Trophoblast cell (in vitro differentiated cells and primary cell): ENCODE measurements at regions not wholly inside any gene's neighbourhood (a gene's known extent, or its start where the extent isn't known, plus 50 kb on each side); places are given as distances from the start of the nearest gene placed in this dataset.
A peak's percentile ranks its signal among the peaks of the same experiment; 100 is the strongest.

ENCODE experiments used
- DNase-seq, 2 donors: peaks; one replicate each; pipeline ENCODE4 v3.0.0-alpha.2; 2016
- H2AFZ ChIP-seq: 2 replicates; pipeline ENCODE4 v1.6.1; 2013; ENCODE audit warnings: low read length, moderate library complexity, mild to moderate bottlenecking; ENCODE audit not compliant: insufficient read depth, poor library complexity
- H2AK5ac ChIP-seq: 2 replicates; pipeline ENCODE4 v1.6.1; 2013; ENCODE audit warnings: mild to moderate bottlenecking, low read length
- H2BK120ac ChIP-seq: 2 replicates; pipeline ENCODE4 v1.6.1; 2013; ENCODE audit warnings: low read length, mild to moderate bottlenecking, moderate library complexity; ENCODE audit not compliant: insufficient read depth, poor library complexity
- H2BK12ac ChIP-seq: 2 replicates; pipeline ENCODE4 v1.6.1; 2013; ENCODE audit warnings: mild to moderate bottlenecking, low read length, moderate library complexity
- H2BK5ac ChIP-seq: 2 replicates; pipeline ENCODE4 v1.6.1; 2013; ENCODE audit warnings: low read length, low read depth, moderate library complexity, mild to moderate bottlenecking; ENCODE audit not compliant: poor library complexity
- H3K14ac ChIP-seq: 2 replicates; pipeline ENCODE4 v1.6.1; 2013; ENCODE audit warnings: mild to moderate bottlenecking, low read length
- H3K18ac ChIP-seq: 2 replicates; pipeline ENCODE4 v1.6.1; 2013; ENCODE audit warnings: mild to moderate bottlenecking, low read length
- H3K23ac ChIP-seq: 2 replicates; pipeline ENCODE4 v1.6.1; 2013; ENCODE audit warnings: low read length
- H3K27ac ChIP-seq: 2 replicates; pipeline ENCODE4 v1.5.1; 2013; ENCODE audit warnings: low read depth, mild to moderate bottlenecking, inconsistent platforms, low read length, moderate library complexity
- H3K27me3 ChIP-seq: 2 replicates; pipeline ENCODE4 v1.6.1; 2013; ENCODE audit warnings: inconsistent platforms, mild to moderate bottlenecking, low read length, moderate library complexity; ENCODE audit not compliant: insufficient read depth
- H3K36me3 ChIP-seq, 2 experiments: 1 replicate in 1 of 2; 2 replicates in 1 of 2; pipeline ENCODE4 v1.6.1; 2013; ENCODE audit warnings: low read length in 2 of 2, mild to moderate bottlenecking in 2 of 2, moderate library complexity in 1 of 2; ENCODE audit not compliant: insufficient read depth in 2 of 2, control insufficient read depth in 1 of 2
- H3K4ac ChIP-seq: 2 replicates; pipeline ENCODE4 v1.6.1; 2013; ENCODE audit warnings: low read depth, mild to moderate bottlenecking, low read length, moderate library complexity
- H3K4me1 ChIP-seq, 2 experiments: 1 replicate in 1 of 2; 2 replicates in 1 of 2; pipeline ENCODE4 v1.6.1; 2013; ENCODE audit warnings: low read length in 2 of 2, mild to moderate bottlenecking in 2 of 2, moderate library complexity in 1 of 2; ENCODE audit not compliant: insufficient read depth in 2 of 2, control insufficient read depth in 1 of 2
- H3K4me2 ChIP-seq: 2 replicates; pipeline ENCODE4 v1.6.1; 2013; ENCODE audit warnings: inconsistent platforms, mild to moderate bottlenecking, low read length, moderate library complexity
- H3K4me3 ChIP-seq: 2 replicates; pipeline ENCODE4 v1.5.1; 2013; ENCODE audit warnings: mild to moderate bottlenecking, low read depth, low read length, inconsistent platforms
- H3K79me1 ChIP-seq: one replicate; pipeline ENCODE4 v1.6.1; 2013; ENCODE audit warnings: low read length
- H3K79me2 ChIP-seq: 2 replicates; pipeline ENCODE4 v1.6.1; 2013; ENCODE audit warnings: low read length, mild to moderate bottlenecking; ENCODE audit not compliant: control insufficient read depth, insufficient read depth, poor library complexity
- H3K9ac ChIP-seq: 2 replicates; pipeline ENCODE4 v1.6.1; 2013; ENCODE audit warnings: mild to moderate bottlenecking, low read length
- H3K9me3 ChIP-seq: 2 replicates; pipeline ENCODE4 v1.6.1; 2013; ENCODE audit warnings: low read depth, mild to moderate bottlenecking, control low read depth, inconsistent platforms, low read length; ENCODE audit not compliant: insufficient read depth
- H4K12ac ChIP-seq: 2 replicates; pipeline ENCODE4 v1.6.1; 2013; ENCODE audit warnings: low read depth, mild to moderate bottlenecking, low read length, moderate library complexity
- H4K8ac ChIP-seq: 2 replicates; pipeline ENCODE4 v1.6.1; 2013; ENCODE audit warnings: low read depth, mild to moderate bottlenecking, low read length, moderate library complexity
- H4K91ac ChIP-seq: one replicate; pipeline ENCODE4 v1.6.1; 2013; ENCODE audit warnings: low read depth, mild to moderate bottlenecking, low read length, moderate library complexity
- WGBS: extraction: QIAGEN DNeasy Blood & Tissue Kit; methylation state at CpG from one replicate; pipeline ENCODE4 v1.1.7; 2013; ENCODE audit warnings: missing lambda C conversion rate; ENCODE audit not compliant: insufficient read length, insufficient coverage; ENCODE audit errors: extremely low coverage; 5-methylcytosine and 5-hydroxymethylcytosine counted together

DNA sequence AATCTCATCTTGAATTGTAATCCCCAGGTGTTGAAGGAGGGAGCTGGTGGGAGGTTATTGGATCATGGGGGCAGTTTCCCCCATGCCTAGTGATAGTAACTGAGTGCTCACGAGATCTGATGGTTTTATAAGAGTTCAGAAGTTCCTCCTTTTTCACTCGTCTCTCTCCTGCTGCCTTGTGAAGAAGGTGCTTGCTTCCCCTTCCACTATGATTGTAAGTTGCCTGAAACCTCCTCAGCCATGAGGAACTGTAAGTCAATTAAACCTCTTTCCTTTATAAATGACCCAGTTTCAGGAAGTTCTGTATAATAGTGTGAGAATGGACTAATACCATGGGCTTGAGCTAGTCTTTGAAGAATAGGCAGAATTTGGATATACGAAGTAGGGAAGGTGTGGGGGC is 113.9 kb downstream of the RIN2 start:
- no peak overlapping the region for H2AFZ ChIP-seq
- H3K27me3 ChIP-seq, result no peaks in the 10 kb centered on the region
- no peak overlapping the region for H2AK5ac ChIP-seq
- H4K12ac ChIP-seq, result no peak overlapping the region
- peaks cover 3% of the 10 kb centered on the region for H3K79me1 ChIP-seq
- H3K4me1 ChIP-seq, result peaks cover 0 to 3% of the 10 kb centered on the region in 2 experiments
- H4K91ac ChIP-seq, result no peak overlapping the region
- no peak overlapping the region for H2BK5ac ChIP-seq
- no peaks in the 10 kb centered on the region for H3K79me2 ChIP-seq
- H3K9me3 ChIP-seq, result peaks cover 1% of the 10 kb centered on the region
- no peak overlapping the region for H3K4me3 ChIP-seq
- no peak overlapping the region for H2BK120ac ChIP-seq
- H3K18ac ChIP-seq, result no peak overlapping the region
- H3K9ac ChIP-seq, result no peak overlapping the region
- H2BK12ac ChIP-seq, result no peak overlapping the region
- WGBS, result no CpG with 5 or more reads among the region's 3 CpGs
- H3K4ac ChIP-seq, result no peak overlapping the region
- peaks cover 4 to 7% of the 10 kb centered on the region in 2 experiments for H3K36me3 ChIP-seq
- no peak for DNase-seq
- H3K14ac ChIP-seq, result no peak overlapping the region
- no peak overlapping the region for H4K8ac ChIP-seq
- no peak overlapping the region for H3K23ac ChIP-seq
- H3K4me2 ChIP-seq, result no peak overlapping the region
- no peak overlapping the region for H3K27ac ChIP-seq

DNA sequence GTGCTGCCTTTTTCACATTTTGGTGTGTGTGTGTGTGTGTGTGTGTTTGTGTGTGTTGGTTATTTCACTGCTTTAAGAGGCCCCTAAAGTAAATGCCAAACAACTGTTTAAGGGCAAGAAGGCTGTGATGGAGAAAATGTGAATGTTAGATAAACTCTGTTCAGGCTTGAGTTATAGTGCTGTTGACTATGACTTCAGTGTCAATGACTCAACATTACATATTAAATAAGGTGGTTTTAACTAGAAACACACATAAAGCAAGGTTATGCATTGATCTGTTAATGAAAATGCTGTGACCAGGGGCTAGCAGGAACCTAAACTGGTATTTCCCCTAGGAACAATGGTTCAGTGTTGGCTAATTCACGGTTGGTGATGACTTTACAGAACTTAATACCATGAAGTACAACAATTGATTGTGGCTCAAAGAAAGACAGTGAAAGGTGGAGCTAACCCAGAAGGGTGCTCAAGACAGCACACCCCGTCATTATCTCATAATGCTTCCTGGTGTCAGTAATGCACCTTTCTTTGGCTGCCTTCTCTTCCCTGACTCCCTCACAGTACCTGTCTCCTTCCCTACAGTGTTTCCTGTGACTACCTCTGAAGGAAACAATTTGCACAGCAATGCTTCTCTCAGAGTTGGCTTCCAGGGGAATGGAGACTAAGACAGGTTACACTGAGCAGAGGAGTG is 116.1 kb downstream of the RIN2 start:
- Histone ChIP-seq H3K18ac (no peak overlapping the region), H3K4me1 (peaks cover 0 to 7% of the 10 kb centered on the region in 2 experiments), H3K9ac (no peak overlapping the region), H4K12ac (no peak overlapping the region), H3K79me2 (no peaks in the 10 kb centered on the region), H3K4me2 (no peak overlapping the region), H2BK5ac (no peak overlapping the region), H3K9me3 (peaks cover 1% of the 10 kb centered on the region), H2AFZ (no peak overlapping the region), H4K8ac (no peak overlapping the region), H3K4ac (no peak overlapping the region), H3K4me3 (no peak overlapping the region), H4K91ac (no peak overlapping the region), H3K23ac (no peak overlapping the region), H3K36me3 (peaks cover 4 to 7% of the 10 kb centered on the region in 2 experiments), H2BK12ac (no peak overlapping the region), H3K79me1 (peaks cover 6% of the 10 kb centered on the region), H2AK5ac (no peak overlapping the region), H3K27ac (no peak overlapping the region), H2BK120ac (no peak overlapping the region), H3K27me3 (no peaks in the 10 kb centered on the region), H3K14ac (no peak overlapping the region)
- DNase-seq, result no peak
- WGBS, result no CpG with 5 or more reads among the region's 2 CpGs

DNA sequence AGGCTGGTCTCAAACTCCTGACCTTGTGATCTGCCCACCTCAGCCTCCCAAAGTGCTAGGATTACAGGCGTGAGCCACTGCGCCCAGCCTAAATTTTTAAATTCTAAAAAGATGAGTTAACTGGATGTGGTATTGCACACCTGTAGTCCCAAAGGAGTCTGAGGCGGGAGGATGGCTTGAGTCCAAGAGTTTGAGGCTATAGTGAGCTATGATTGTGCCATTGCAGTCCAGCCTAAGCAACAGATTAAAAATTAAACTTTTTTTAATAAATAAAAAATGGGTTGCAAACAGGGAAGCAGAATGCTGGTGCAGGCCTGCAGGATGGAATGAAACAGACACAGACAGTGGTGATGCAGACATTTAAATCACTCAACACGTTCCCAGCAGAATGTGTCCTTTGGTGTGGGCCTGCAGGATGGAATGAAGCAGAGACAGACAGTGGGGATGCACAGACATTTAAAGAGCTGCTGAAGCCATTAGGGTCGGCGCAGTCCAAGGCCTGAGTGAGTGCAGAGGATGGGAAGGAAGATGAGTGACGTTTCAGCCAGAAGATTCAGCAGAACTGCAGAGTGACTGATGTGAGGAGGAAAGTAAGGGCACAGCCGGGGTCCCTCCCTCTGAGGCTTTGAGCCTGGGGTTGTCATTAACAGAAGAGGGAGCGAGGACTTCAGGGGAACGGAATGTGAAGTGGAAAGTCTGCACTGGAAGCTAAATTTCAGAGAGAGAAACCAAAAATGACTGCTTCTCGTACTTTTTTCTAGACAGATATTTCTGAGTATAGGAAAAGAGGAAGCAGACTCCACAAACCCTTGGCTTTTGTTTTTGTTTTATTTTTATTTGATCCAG is 117.5 kb downstream of the RIN2 start:
- no peak overlapping the region for H4K91ac ChIP-seq
- no peak overlapping the region for H2BK12ac ChIP-seq
- H2AFZ ChIP-seq, result no peak overlapping the region
- no peak for DNase-seq
- no peak overlapping the region for H4K8ac ChIP-seq
- H3K23ac ChIP-seq, result no peak overlapping the region
- WGBS, result no CpG with 5 or more reads among the region's 11 CpGs
- H3K79me2 ChIP-seq, result peaks cover 1% of the 10 kb centered on the region
- peak overlapping the region; percentile 75 for H3K27ac ChIP-seq
- H2AK5ac ChIP-seq, result no peak overlapping the region
- no peaks in the 10 kb centered on the region for H3K27me3 ChIP-seq
- peaks cover 13% of the 10 kb centered on the region for H3K79me1 ChIP-seq
- H3K9ac ChIP-seq, result no peak overlapping the region
- H3K4me3 ChIP-seq, result no peak overlapping the region
- H3K9me3 ChIP-seq, result peaks cover 1% of the 10 kb centered on the region
- H3K4ac ChIP-seq, result no peak overlapping the region
- H3K14ac ChIP-seq, result no peak overlapping the region
- no peak overlapping the region for H2BK120ac ChIP-seq
- peaks cover 4 to 7% of the 10 kb centered on the region in 2 experiments for H3K36me3 ChIP-seq
- no peak overlapping the region for H4K12ac ChIP-seq
- H3K4me2 ChIP-seq, result no peak overlapping the region
- H3K18ac ChIP-seq, result no peak overlapping the region
- peaks cover 4 to 13% of the 10 kb centered on the region in 2 experiments for H3K4me1 ChIP-seq
- H2BK5ac ChIP-seq, result no peak overlapping the region

DNA sequence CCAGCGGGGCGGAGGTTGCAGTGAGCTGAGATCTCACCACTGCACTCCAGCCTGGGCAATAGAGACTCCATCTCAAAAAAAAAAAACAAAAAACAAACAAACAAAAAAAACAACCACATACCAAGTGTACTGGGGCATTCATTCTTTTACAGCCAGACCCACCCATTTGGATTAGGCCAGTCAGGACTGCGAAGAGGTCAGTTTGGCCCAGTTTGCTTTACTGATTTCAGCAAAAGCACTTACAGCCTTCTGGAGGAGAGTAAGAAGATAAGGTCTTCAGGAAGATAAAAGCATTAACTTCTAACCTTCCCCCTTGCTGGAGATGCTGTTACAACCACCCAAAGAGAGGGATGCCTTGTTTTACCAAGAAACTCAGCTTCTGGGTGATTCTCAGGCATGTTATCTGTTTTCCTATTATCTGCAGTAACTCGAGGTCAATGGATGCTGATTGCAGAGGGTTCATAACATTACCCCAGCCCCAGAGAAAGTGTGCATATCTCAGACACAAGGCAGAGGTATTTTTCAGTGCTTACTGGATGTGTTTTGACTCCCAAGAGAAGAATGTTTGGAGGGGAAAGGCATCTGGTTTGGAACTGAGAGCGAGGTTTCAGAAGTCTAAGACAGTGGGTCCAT is 118.9 kb downstream of the RIN2 start:
- no peak overlapping the region for H3K14ac ChIP-seq
- peak overlapping the region; percentile 6 for H2BK5ac ChIP-seq
- no peak overlapping the region for H3K4me2 ChIP-seq
- peaks cover 1% of the 10 kb centered on the region for H3K9me3 ChIP-seq
- peak overlapping the region; percentile 11 for H2BK120ac ChIP-seq
- H3K4me3 ChIP-seq, result no peak overlapping the region
- no peak for DNase-seq
- no peak overlapping the region for H4K8ac ChIP-seq
- H3K18ac ChIP-seq, result no peak overlapping the region
- peaks cover 4 to 7% of the 10 kb centered on the region in 2 experiments for H3K36me3 ChIP-seq
- no CpG with 5 or more reads among the region's 5 CpGs for WGBS
- H3K4me1 ChIP-seq, result peaks cover 4 to 13% of the 10 kb centered on the region in 2 experiments
- H2BK12ac ChIP-seq, result no peak overlapping the region
- H3K23ac ChIP-seq, result no peak overlapping the region
- H3K27ac ChIP-seq, result peak overlapping the region; percentile 28
- no peak overlapping the region for H4K12ac ChIP-seq
- no peaks in the 10 kb centered on the region for H3K27me3 ChIP-seq
- H2AFZ ChIP-seq, result no peak overlapping the region
- no peak overlapping the region for H3K9ac ChIP-seq
- H4K91ac ChIP-seq, result peak overlapping the region; percentile 70
- H3K79me2 ChIP-seq, result peaks cover 1% of the 10 kb centered on the region
- no peak overlapping the region for H2AK5ac ChIP-seq
- no peak overlapping the region for H3K4ac ChIP-seq
- peaks cover 13% of the 10 kb centered on the region for H3K79me1 ChIP-seq
